GM23338 (cell line): ENCODE measurements at regions not wholly inside any gene's neighbourhood (a gene's known extent, or its start where the extent isn't known, plus 50 kb on each side); places are given as distances from the start of the nearest gene placed in this dataset.

ENCODE experiments used
- CREB1 ChIP-seq: fragments of 250-450 bp; sonication (Bioruptor Pico); IDR thresholded peaks from 2 replicates; pipeline ENCODE4 v1.5.0; 2020; ENCODE audit warnings: low read depth, mild to moderate bottlenecking, moderate library complexity
- CTCF ChIP-seq, 2 experiments: fragments of 200-600 bp in 1 of 2; sonication (generic) in 1 of 2; conservative IDR thresholded peaks; 2 replicates each; pipeline versions ENCODE4 v1.5.1 to v1.6.1; 2016 to 2017; ENCODE audit warnings: antibody characterized with exemption in 2 of 2, low read depth in 2 of 2, mild to moderate bottlenecking in 2 of 2, moderate library complexity in 1 of 2
- EZH2 ChIP-seq: fragments of 200-600 bp; sonication (generic); IDR thresholded peaks from one replicate; pipeline ENCODE4 v1.8.0; 2017; ENCODE audit warnings: antibody characterized with exemption, mild to moderate bottlenecking, low read depth; ENCODE audit not compliant: unreplicated experiment
- EZH2phosphoT487 ChIP-seq: fragments of 200-600 bp; sonication (generic); IDR thresholded peaks from one replicate; pipeline ENCODE4 v1.8.1; 2018; ENCODE audit warnings: antibody characterized with exemption; ENCODE audit not compliant: unreplicated experiment
- JUNB ChIP-seq: IDR thresholded peaks from one replicate; pipeline ENCODE4 v1.6.1; 2016; ENCODE audit warnings: antibody characterized with exemption; ENCODE audit not compliant: unreplicated experiment
- POLR2AphosphoS5 ChIP-seq: IDR thresholded peaks from 2 replicates; pipeline ENCODE4 v1.6.1; 2016; ENCODE audit warnings: antibody characterized with exemption, low read depth
- REST ChIP-seq: IDR thresholded peaks from one replicate; pipeline ENCODE4 v1.6.1; 2018; ENCODE audit warnings: antibody characterized with exemption; ENCODE audit not compliant: unreplicated experiment
- STAT1 ChIP-seq: IDR thresholded peaks from one replicate; pipeline ENCODE4 v1.6.1; 2016; ENCODE audit warnings: antibody characterized with exemption; ENCODE audit not compliant: unreplicated experiment
- ZNF114 ChIP-seq: fragments of 250-450 bp; sonication (Bioruptor Pico); IDR thresholded peaks from 2 replicates; pipeline ENCODE4 v1.5.0; 2020; ENCODE audit warnings: mild to moderate bottlenecking, moderate library complexity
- ZNF331 ChIP-seq: fragments of 250-450 bp; sonication (Bioruptor Pico); IDR thresholded peaks from 2 replicates; pipeline ENCODE4 v1.5.0; 2020; ENCODE audit warnings: low read depth, mild to moderate bottlenecking, moderate library complexity
- ZNF462 ChIP-seq: fragments of 250-450 bp; sonication (Bioruptor Pico); IDR thresholded peaks from 2 replicates; pipeline ENCODE4 v1.5.0; 2020; ENCODE audit warnings: mild to moderate bottlenecking, moderate library complexity

GRCh38 chr12:20003252-20003651 lies 365.1 kb upstream of the PDE3A start:
- no peak for TF ChIP-seq CTCF (conservative IDR thresholded peaks at IDR 0.05; ENCODE audit: low read depth in 2 of 2)
- TF ChIP-seq EZH2 = no peak
- TF ChIP-seq ZNF462 = no peak
- no peak for TF ChIP-seq CREB1 (CRISPR knock-in tag)
- TF ChIP-seq EZH2phosphoT487 = no peak
- TF ChIP-seq REST = no peak
- TF ChIP-seq POLR2AphosphoS5 = no peak
- no peak for TF ChIP-seq JUNB
- no peak for TF ChIP-seq ZNF331
- no peak for TF ChIP-seq ZNF114 (CRISPR knock-in tag)
- no peak for TF ChIP-seq STAT1
